Kidney tubule cell (primary cell): ENCODE measurements at regions not wholly inside any gene's neighbourhood (a gene's known extent, or its start where the extent isn't known, plus 50 kb on each side); places are given as distances from the start of the nearest gene placed in this dataset.

Experiments used
- DNase-seq: peaks from one replicate; pipeline ENCODE4 v3.0.0-alpha.2; 2018; ENCODE audit warnings: low spot score

DNA sequence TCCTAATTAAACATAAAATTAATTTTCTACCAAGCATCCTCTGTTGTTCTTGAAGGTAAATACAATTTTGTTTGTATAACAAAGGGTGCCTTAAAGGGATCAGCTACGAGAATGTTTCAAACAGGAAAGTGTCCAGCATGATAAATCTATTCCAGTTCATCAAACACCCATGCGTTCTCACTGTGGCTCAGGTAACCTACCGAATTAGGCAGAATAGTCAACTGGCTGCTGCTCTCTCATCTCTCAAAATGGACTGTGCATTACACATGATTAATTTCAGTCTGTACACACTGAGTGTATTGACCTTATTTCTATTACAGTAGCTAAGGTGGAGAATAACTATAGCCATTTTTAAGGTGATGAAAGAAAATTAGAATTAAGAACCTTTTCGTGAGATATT is 127.5 kb upstream of the RMST start:
- DNase-seq = no peak

DNA sequence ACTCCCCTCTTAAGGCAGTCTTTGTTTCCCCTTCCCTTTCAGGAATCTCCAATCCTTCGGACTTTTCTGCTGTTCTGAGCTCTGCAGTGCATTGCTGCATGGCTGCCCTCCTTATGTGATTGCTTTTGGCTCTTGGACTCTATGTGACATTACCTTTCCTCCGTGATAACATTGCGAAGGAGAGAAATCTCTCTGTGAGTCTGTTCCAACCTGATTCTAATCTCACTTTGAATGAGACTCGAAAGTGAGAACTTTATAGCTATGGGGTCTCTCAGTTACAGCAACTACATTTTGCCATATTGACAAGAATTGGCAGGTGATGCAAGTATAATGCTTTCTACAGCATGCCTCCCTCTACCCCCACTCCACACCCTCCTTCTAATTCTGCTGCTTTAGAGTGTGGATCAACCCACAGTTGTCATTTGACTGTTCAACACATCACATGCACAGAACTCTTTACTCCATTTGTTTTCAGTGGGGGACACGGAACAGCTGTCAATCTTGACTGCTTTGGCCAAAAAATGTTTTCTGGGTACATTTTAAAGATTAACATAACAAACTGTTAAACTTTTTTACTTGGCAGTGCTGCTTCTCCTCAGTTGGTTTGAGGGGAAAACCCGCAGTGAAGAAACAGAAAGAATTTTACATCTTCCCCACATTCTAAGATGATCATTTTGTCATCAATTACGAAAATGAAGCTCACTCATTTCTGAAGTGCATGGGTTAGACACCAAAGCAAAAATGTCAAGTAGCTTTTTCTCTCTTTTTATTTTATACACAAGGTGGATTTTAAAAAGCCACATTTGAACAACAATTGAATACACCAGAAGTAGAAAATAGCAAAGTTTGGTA is 125.5 kb upstream of the RMST start:
- DNase-seq = no peak

GRCh38 chr12:97342130-97342529 is 120.5 kb upstream of the RMST start:
- no peak for DNase-seq

- no peak for DNase-seq
These were observed 114.6 kb upstream of the RMST start for GRCh38 chr12:97347956-97348355.

DNA sequence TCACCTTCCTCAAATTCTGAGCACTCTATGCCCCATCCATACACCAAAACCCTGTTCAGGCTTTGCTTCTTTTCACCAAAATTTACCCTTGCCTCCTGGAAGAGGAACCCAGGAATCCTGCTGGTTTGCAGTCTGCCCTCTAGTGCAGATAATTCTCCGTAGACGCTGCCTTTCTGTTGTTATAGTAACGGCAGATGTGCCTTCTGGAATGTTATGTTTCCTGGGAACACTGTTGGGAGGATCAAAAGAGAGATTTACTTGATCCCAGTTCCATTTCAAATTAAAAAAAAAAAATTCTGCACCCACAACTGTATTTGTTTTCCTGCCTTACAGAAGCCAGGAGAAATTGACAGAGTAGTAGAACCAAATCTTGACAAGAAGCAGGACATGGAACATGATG is 104.2 kb upstream of the RMST start:
- DNase-seq = no peak

DNA sequence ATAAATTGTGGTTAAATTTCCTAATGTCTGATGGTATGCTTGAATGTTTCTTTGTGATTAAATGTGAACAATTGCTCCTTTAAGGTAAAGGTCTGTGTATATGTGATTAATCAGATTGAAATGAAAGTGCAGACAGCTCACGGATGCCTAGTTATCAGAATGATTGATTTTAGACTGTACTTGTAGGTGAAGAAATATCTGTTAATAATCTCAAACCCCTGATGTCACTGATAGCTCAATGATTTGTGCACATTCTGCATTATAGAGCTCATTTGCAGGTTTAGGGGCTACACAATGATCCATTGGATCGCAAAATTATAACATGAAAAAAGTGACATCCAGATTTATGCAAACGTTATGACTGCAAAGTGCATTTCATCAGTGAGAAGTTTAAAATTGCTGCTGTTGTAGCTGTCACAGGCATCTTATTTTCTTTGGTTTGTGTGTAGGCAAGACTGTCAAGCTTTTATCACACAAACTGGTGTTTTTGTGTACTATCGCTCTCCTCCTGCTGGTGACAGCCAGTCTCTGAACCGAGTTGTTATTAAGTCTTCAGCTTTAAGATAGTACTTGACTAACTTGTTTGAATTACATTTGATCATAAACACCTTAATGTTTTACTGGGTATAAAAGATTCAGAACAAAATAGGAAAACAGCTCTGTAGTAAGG is 103.4 kb upstream of the RMST start:
- no peak for DNase-seq

- DNase-seq = no peak
These were observed 98.9 kb upstream of the RMST start for GRCh38 chr12:97363693-97364092.

- DNase-seq = no peak
These were observed 94.0 kb upstream of the RMST start for GRCh38 chr12:97368462-97369163.

DNA sequence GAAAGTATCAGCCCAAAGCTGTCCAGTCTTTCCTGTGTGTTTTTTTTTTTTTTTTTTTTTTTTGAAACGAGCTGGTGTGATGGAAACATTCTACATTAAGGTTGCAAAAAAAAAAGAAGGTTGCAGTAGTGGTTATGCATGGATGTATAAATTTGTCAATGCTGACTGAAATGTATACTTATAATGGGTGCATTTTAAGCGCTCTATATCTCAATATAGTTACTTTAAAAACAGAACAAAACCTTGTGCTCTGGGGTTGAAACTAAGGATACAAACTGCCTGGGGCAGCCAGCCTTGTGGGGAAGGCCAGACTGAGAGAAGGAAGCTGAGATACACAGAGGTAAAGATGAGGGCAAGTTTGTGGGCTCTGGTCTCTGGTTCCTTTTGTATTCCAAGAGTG is 87.3 kb upstream of the RMST start:
- DNase-seq = no peak

- DNase-seq = no peak
These were observed 82.2 kb upstream of the RMST start for GRCh38 chr12:97380440-97380839.

- DNase-seq = no peak
These were observed 77.5 kb upstream of the RMST start for GRCh38 chr12:97385121-97385520.

GRCh38 chr12:97386133-97386581 is 76.4 kb upstream of the RMST start:
- peak; percentile 89 for DNase-seq

- DNase-seq = no peak
These were observed 74.8 kb upstream of the RMST start for GRCh38 chr12:97387844-97388243.

- DNase-seq = no peak
These were observed 67.9 kb upstream of the RMST start for GRCh38 chr12:97394657-97395056.

DNA sequence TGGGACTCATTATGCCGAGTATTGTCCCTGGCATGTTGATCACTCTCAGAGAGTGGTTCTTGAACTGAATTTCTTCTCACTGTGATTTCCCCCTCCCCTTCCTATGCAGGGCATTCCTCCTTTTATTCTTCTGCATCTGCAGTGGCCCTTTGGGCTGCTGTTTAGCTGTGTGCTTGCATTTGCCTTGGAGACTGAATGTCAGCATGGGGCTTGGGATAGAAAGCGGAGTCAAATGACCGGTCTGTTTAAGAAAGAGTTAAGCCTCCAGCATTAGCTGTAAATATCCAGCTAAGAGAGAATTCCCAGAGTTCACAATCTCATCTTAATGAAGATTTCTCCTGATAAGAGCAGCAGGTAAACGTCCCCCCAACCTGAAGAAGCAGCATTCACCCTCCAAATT is 65.6 kb upstream of the RMST start:
- no peak for DNase-seq

DNA sequence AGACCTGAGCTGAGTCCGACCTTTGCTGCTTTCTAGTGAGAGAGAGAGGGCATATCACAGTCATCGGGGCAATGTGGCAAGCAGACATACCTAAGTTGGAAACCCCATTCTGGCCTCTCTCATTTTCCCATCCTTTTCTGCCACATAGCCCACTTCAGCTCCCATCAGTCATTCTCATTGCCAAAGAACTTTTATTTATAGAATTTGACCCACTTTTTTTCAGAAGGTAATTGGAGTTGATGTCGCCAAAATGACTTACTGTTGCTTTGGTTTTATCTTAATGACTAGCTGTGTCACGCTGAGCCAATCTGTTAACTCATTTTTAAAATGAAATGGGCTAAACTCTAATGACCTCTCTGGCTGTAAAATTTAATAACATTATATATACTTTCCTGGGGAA is 63.9 kb upstream of the RMST start:
- DNase-seq = no peak

- no peak for DNase-seq
These were observed 58.5 kb upstream of the RMST start for GRCh38 chr12:97404093-97404492.

- DNase-seq = peak; percentile 62
These were observed 58.1 kb upstream of the RMST start for GRCh38 chr12:97404543-97404942.

GRCh38 chr12:97408363-97408762 is 54.2 kb upstream of the RMST start:
- no peak for DNase-seq

- DNase-seq = no peak
These were observed 51.3 kb upstream of the RMST start for GRCh38 chr12:97411341-97411740.
